GM19324 (cell line): ENCODE measurements at regions not wholly inside any gene's neighbourhood (a gene's known extent, or its start where the extent isn't known, plus 50 kb on each side); places are given as distances from the start of the nearest gene placed in this dataset.
A peak's percentile ranks its signal among the peaks of the same experiment; 100 is the strongest.

Experiments used
- ATAC-seq: cut with Tn5 transposase; IDR thresholded peaks from one replicate; pipeline ENCODE4 v1.9.1; 2021; ENCODE audit warnings: mild to moderate bottlenecking, moderate library complexity; ENCODE audit not compliant: unreplicated experiment, low FRiP score

GRCh38 chr13:29959603-29960002 is 109.2 kb upstream of the UBL3 start:
- no peak for ATAC-seq

- ATAC-seq: no peak
Measured at GRCh38 chr13:29959086-29959485, 108.7 kb upstream of the UBL3 start.

GRCh38 chr13:29958476-29958875 is 108.1 kb upstream of the UBL3 start:
- ATAC-seq: no peak

- ATAC-seq: no peak
Measured at GRCh38 chr13:29957320-29957719, 106.9 kb upstream of the UBL3 start.

- no peak for ATAC-seq
Measured at GRCh38 chr13:29956853-29957252, 106.4 kb upstream of the UBL3 start.

- ATAC-seq: no peak
Measured at GRCh38 chr13:29955137-29955650, 104.8 kb upstream of the UBL3 start.

- ATAC-seq: no peak
Measured at GRCh38 chr13:29954082-29955028, 103.9 kb upstream of the UBL3 start.

GRCh38 chr13:29953542-29953941 is 103.1 kb upstream of the UBL3 start:
- no peak for ATAC-seq

- no peak for ATAC-seq
Measured at GRCh38 chr13:29952245-29952644, 101.8 kb upstream of the UBL3 start.

- ATAC-seq: no peak
Measured at GRCh38 chr13:29948791-29949190, 98.4 kb upstream of the UBL3 start.

GRCh38 chr13:29948244-29948643 is 97.8 kb upstream of the UBL3 start:
- no peak for ATAC-seq

- no peak for ATAC-seq
Measured at GRCh38 chr13:29947839-29948238, 97.4 kb upstream of the UBL3 start.

GRCh38 chr13:29946093-29946492 is 95.7 kb upstream of the UBL3 start:
- ATAC-seq: no peak

- ATAC-seq: no peak
Measured at GRCh38 chr13:29943686-29944085, 93.3 kb upstream of the UBL3 start.

GRCh38 chr13:29943273-29943672 is 92.9 kb upstream of the UBL3 start:
- no peak for ATAC-seq

- ATAC-seq: no peak
Measured at GRCh38 chr13:29940715-29941114, 90.3 kb upstream of the UBL3 start.

GRCh38 chr13:29939158-29939557 is 88.7 kb upstream of the UBL3 start:
- no peak for ATAC-seq

- ATAC-seq: no peak
Measured at GRCh38 chr13:29937841-29938240, 87.4 kb upstream of the UBL3 start.

- ATAC-seq: no peak
Measured at GRCh38 chr13:29937379-29937778, 87.0 kb upstream of the UBL3 start.

- no peak for ATAC-seq
Measured at GRCh38 chr13:29936956-29937355, 86.5 kb upstream of the UBL3 start.

GRCh38 chr13:29936051-29936813 is 85.8 kb upstream of the UBL3 start:
- peak; percentile 20 for ATAC-seq
